Ovary (tissue), 7 donors: ENCODE measurements at regions not wholly inside any gene's neighbourhood (a gene's known extent, or its start where the extent isn't known, plus 50 kb on each side); places are given as distances from the start of the nearest gene placed in this dataset.

Source experiments
- DNase-seq, 5 donors: peaks; one replicate each; pipeline ENCODE4 v3.0.0-alpha.2; 2019 to 2020
- H3K27ac ChIP-seq, 2 donors: fragments of 200-600 bp; one replicate each; pipeline versions ENCODE4 v1.5.1 to v1.8.0; 2019 to 2022
- H3K27me3 ChIP-seq: fragments of 200-600 bp; one replicate; pipeline ENCODE4 v1.8.0; 2022
- H3K36me3 ChIP-seq: fragments of 200-600 bp; sonication (generic); one replicate; pipeline ENCODE4 v1.5.1; 2019
- H3K4me1 ChIP-seq: one replicate; pipeline ENCODE4 v1.8.1; 2013; ENCODE audit warnings: mild to moderate bottlenecking, moderate library complexity; ENCODE audit not compliant: insufficient read depth
- H3K4me3 ChIP-seq: fragments of 200-600 bp; sonication (generic); one replicate; pipeline ENCODE4 v1.5.1; 2017
- H3K9me3 ChIP-seq, 2 donors: fragments of 200-600 bp in 1 of 2; sonication (generic) in 1 of 2; one replicate each; pipeline versions ENCODE4 v1.5.1 to v1.8.1; 2013 to 2019; ENCODE audit warnings: mild to moderate bottlenecking in 1 of 2, moderate library complexity in 1 of 2
- CTCF ChIP-seq, 3 donors: fragments of 450-650 bp in 2 of 3; fragments of 200-600 bp in 1 of 3; IDR thresholded peaks; one replicate each; pipeline versions ENCODE4 v1.5.1 to v1.8.0; 2016 to 2022; ENCODE audit warnings: antibody characterized with exemption in 3 of 3, mild to moderate bottlenecking in 1 of 3
- EP300 ChIP-seq: sonication (generic); formaldehyde crosslinking; IDR thresholded peaks from one replicate; pipeline ENCODE4 v1.6.1; 2017; ENCODE audit warnings: antibody characterized with exemption
- POLR2A ChIP-seq: fragments of 450-650 bp; IDR thresholded peaks from one replicate; pipeline ENCODE4 v1.6.1; 2017; ENCODE audit warnings: antibody characterized with exemption, mild to moderate bottlenecking, moderate library complexity
- WGBS, 3 donors: extraction: QIAGEN DNeasy Blood & Tissue Kit in 1 of 3; methylation state at CpG; one replicate each; pipeline versions ENCODE4 v1.1.5 to v1.1.7; 2013 to 2017; 5-methylcytosine and 5-hydroxymethylcytosine counted together
- intact Hi-C, 4 donors: fragments of 100-400 bp; cut with DNase I; formaldehyde crosslinking; loops; one replicate each; pipeline versions ENCODE4 v1.11.0 to v1.15.1; 2022 to 2023
- donor health status: DM: no; HTN: no; CAD: no; lungs with moderate emphysema.
- donor health status: DM: no; HTN: no; CAD: no.
- donor health status: Bipolar disorder and iron deficiency.
- donor health status: DM: no; HTN: no; CAD: no.
- donor health status: DM: yes; HTN: yes; CAD: no.

DNA sequence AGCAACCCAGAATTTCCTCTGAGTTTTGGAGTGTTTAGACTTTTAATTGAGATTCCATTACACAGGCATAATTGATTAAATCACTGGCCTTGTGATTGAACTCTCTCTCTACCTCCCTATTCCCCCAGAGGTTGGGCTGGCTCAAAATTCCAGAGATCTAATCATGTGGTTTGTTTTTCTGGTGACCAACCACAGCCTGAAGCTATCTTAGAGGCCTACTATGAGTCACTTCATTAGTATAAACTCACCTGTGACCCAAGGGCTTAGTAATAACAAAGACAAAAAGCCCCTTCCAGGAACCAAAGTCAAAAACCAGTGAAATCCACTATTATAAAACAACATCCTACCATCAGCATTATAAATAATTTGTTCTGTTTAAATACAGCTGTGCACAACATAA, 992.5 kb upstream of the CITED2 start:
- H3K36me3 ChIP-seq = no peaks in the 10 kb centered on the region
- DNase-seq = no peak
- H3K4me3 ChIP-seq = no peak overlapping the region
- no peak overlapping the region for H3K27ac ChIP-seq
- H3K27me3 ChIP-seq = no peaks in the 10 kb centered on the region
- H3K4me1 ChIP-seq = no peaks in the 10 kb centered on the region
- H3K9me3 ChIP-seq = no peaks in the 10 kb centered on the region
- TF ChIP-seq CTCF (IDR thresholded peaks at IDR 0.05) (no peak), EP300 (no peak), POLR2A (no peak)
- intact Hi-C loops = no loop called here

DNA sequence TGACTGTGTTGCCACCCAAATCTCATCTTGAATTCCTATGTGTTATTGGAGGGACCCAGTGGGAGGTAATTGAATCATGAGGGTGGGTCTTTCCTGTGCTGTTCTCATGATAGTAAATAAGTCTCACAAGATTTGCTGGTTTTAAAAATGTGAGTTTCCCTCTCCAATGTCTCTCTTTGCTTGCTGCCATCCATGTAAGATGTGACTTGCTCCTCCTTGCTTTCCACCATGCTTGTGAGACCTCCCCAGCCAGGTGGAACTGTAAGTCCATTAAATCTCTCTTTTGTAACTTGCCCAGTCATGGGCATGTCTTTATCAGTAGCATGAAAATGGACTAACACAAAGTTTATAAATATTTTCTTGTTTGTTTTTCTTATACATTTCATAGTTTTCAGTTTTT, 990.5 kb upstream of the CITED2 start:
- no peak for DNase-seq
- TF ChIP-seq CTCF (IDR thresholded peaks at IDR 0.05) (no peak), POLR2A (no peak), EP300 (no peak)
- Histone ChIP-seq H3K27me3 (no peaks in the 10 kb centered on the region), H3K9me3 (no peaks in the 10 kb centered on the region), H3K4me3 (no peak overlapping the region), H3K4me1 (no peaks in the 10 kb centered on the region), H3K27ac (no peak overlapping the region), H3K36me3 (no peaks in the 10 kb centered on the region)
- intact Hi-C loops = no loop called here

DNA sequence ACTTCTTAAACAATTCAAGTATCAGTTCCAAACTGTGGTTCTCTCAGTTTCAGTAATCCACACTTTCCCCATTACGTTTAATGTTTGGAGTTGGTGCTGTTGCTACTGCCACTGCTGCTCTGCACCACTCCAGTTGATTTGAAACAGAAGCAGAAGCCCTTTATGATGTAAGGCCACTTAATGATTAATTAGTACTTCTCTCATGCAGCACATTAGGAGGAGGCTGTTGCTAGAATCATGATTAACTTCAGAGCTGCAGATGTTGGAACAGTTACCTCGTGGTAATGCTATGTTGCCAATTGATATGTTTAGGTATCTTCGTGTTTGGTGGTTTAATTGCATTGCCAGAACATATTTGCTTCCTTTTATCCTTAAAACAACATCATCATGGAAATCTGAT, 986.2 kb upstream of the CITED2 start:
- TF ChIP-seq CTCF (IDR thresholded peaks at IDR 0.05) = no peak
- TF ChIP-seq EP300 = no peak
- TF ChIP-seq POLR2A = no peak
- no peak overlapping the region for H3K4me3 ChIP-seq
- no peaks in the 10 kb centered on the region for H3K4me1 ChIP-seq
- no peaks in the 10 kb centered on the region for H3K36me3 ChIP-seq
- no peaks in the 10 kb centered on the region for H3K27me3 ChIP-seq
- WGBS, 3 donors = 80 to 82% (median 81%) methylated on average over 3 of the region's 3 CpGs
- DNase-seq = no peak
- intact Hi-C loops = no loop called here
- no peaks in the 10 kb centered on the region for H3K9me3 ChIP-seq
- no peak overlapping the region for H3K27ac ChIP-seq

GRCh38 chr6:140355476-140355875, 981.0 kb upstream of the CITED2 start:
- Histone ChIP-seq H3K27me3 (no peaks in the 10 kb centered on the region), H3K9me3 (no peaks in the 10 kb centered on the region), H3K4me3 (no peak overlapping the region), H3K36me3 (no peaks in the 10 kb centered on the region), H3K27ac (no peak overlapping the region), H3K4me1 (no peaks in the 10 kb centered on the region)
- WGBS, 3 donors = 19 to 43% (median 31%) methylated on average over 1 of the region's 1 CpG
- TF ChIP-seq CTCF (IDR thresholded peaks at IDR 0.05) (no peak), EP300 (no peak), POLR2A (no peak)
- intact Hi-C loops = no loop called here
- DNase-seq = no peak

DNA sequence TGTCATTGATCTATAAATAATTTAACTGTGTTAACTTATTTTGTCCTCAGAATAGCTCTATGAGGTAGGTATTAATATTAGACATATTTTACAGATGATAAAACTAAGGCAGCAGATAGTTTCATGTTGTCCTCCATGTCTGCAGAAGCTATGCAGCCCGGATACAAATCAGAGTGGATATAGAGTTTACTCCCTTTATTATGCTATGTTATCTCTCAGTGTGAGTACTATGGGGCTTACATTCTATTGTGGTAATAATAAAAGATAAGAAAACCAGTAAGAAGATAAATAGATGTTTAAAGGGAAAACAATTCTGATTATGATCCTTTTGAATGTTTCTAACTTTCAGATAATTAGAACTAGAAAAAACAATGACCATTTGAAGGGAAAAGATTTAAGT, 979.8 kb upstream of the CITED2 start:
- H3K36me3 ChIP-seq = no peaks in the 10 kb centered on the region

More for the DNA sequence above, 979.8 kb upstream of the CITED2 start:
- DNase-seq = no peak
- H3K27ac ChIP-seq = no peak overlapping the region
- intact Hi-C loops = no loop called here
- 48 to 75% (median 55%) methylated on average over 1 of the region's 1 CpG for WGBS, 3 donors
- H3K4me1 ChIP-seq = no peaks in the 10 kb centered on the region
- no peaks in the 10 kb centered on the region for H3K9me3 ChIP-seq
- no peaks in the 10 kb centered on the region for H3K27me3 ChIP-seq
- no peak overlapping the region for H3K4me3 ChIP-seq
- TF ChIP-seq CTCF (IDR thresholded peaks at IDR 0.05) (no peak), POLR2A (no peak), EP300 (no peak)
